Skeletal muscle tissue (tissue), 3 donors: ENCODE measurements at regions not wholly inside any gene's neighbourhood (a gene's known extent, or its start where the extent isn't known, plus 50 kb on each side); places are given as distances from the start of the nearest gene placed in this dataset.

Experiments
- H3K27ac ChIP-seq: one replicate; pipeline ENCODE4 v1.7.0; 2013; ENCODE audit warnings: mild to moderate bottlenecking, low read depth, low read length, inconsistent platforms
- H3K27me3 ChIP-seq, 3 donors: one replicate each; pipeline ENCODE4 v1.7.0; 2013; ENCODE audit warnings: low read length in 3 of 3; ENCODE audit not compliant: control insufficient read depth in 3 of 3, insufficient read depth in 3 of 3
- H3K36me3 ChIP-seq, 3 donors: one replicate each; pipeline ENCODE4 v1.7.0; 2013; ENCODE audit warnings: low read length in 3 of 3; ENCODE audit not compliant: control insufficient read depth in 3 of 3, insufficient read depth in 3 of 3
- H3K4me1 ChIP-seq, 3 donors: one replicate each; pipeline ENCODE4 v1.7.0; 2013; ENCODE audit warnings: low read length in 3 of 3, mild to moderate bottlenecking in 3 of 3; ENCODE audit not compliant: control insufficient read depth in 3 of 3, insufficient read depth in 3 of 3
- H3K4me3 ChIP-seq, 3 donors: one replicate each; pipeline ENCODE4 v1.7.0; 2013; ENCODE audit warnings: low read length in 3 of 3
- H3K9ac ChIP-seq, 3 donors: one replicate each; pipeline ENCODE4 v1.7.0; 2013; ENCODE audit warnings: low read length in 3 of 3, mild to moderate bottlenecking in 3 of 3, moderate library complexity in 2 of 3, low read depth in 1 of 3
- H3K9me3 ChIP-seq, 3 donors: one replicate each; pipeline ENCODE4 v1.7.0; 2013; ENCODE audit warnings: low read length in 3 of 3; ENCODE audit not compliant: control insufficient read depth in 3 of 3
- donor health status: Osteomylitis.

- Histone ChIP-seq H3K9me3 (peaks cover 0 to 5% (median 0%) of the 10 kb centered on the region in 3 donors), H3K27me3 (no peaks in the 10 kb centered on the region), H3K4me3 (no peak overlapping the region), H3K36me3 (peaks cover 38 to 53% (median 40%) of the 10 kb centered on the region in 3 donors), H3K4me1 (peaks cover 29 to 42% (median 29%) of the 10 kb centered on the region in 3 donors), H3K9ac (peak overlapping the region in 1 of 3 donors; percentile 16), H3K27ac (no peak overlapping the region)
These were observed 106.2 kb downstream of the NCOR2 start for GRCh38 chr12:124461241-124461673.

- Histone ChIP-seq H3K4me1 (peaks cover 31 to 44% (median 31%) of the 10 kb centered on the region in 3 donors), H3K27ac (no peak overlapping the region), H3K4me3 (no peak overlapping the region), H3K9me3 (peaks cover 0 to 5% (median 0%) of the 10 kb centered on the region in 3 donors), H3K9ac (no peak overlapping the region), H3K36me3 (peaks cover 36 to 53% (median 37%) of the 10 kb centered on the region in 3 donors), H3K27me3 (no peaks in the 10 kb centered on the region)
These were observed 106.6 kb downstream of the NCOR2 start for GRCh38 chr12:124460771-124461170.

GRCh38 chr12:124459852-124460645 is 107.4 kb downstream of the NCOR2 start:
- no peak overlapping the region for H3K4me3 ChIP-seq
- peaks cover 33 to 48% (median 36%) of the 10 kb centered on the region in 3 donors for H3K4me1 ChIP-seq
- H3K36me3 ChIP-seq, result peaks cover 30 to 48% (median 33%) of the 10 kb centered on the region in 3 donors
- no peak overlapping the region for H3K9ac ChIP-seq
- peaks cover 0 to 5% (median 0%) of the 10 kb centered on the region in 3 donors for H3K9me3 ChIP-seq
- H3K27me3 ChIP-seq, result no peaks in the 10 kb centered on the region
- H3K27ac ChIP-seq, result no peak overlapping the region

- H3K9me3 ChIP-seq, result peaks cover 0 to 2% (median 0%) of the 10 kb centered on the region in 3 donors
- no peaks in the 10 kb centered on the region for H3K27me3 ChIP-seq
- peaks cover 39 to 52% (median 39%) of the 10 kb centered on the region in 3 donors for H3K4me1 ChIP-seq
- no peak overlapping the region for H3K4me3 ChIP-seq
- peak overlapping the region; percentile 95 for H3K27ac ChIP-seq
- no peak overlapping the region for H3K9ac ChIP-seq
- peaks cover 21 to 41% (median 26%) of the 10 kb centered on the region in 3 donors for H3K36me3 ChIP-seq
These were observed 108.2 kb downstream of the NCOR2 start for GRCh38 chr12:124458992-124459851.

GRCh38 chr12:124458220-124458991 is 109.0 kb downstream of the NCOR2 start:
- H3K4me1 ChIP-seq, result peaks cover 42 to 56% (median 47%) of the 10 kb centered on the region in 3 donors
- no peaks in the 10 kb centered on the region for H3K27me3 ChIP-seq
- H3K27ac ChIP-seq, result peak overlapping the region; percentile 95
- peaks cover 0 to 2% (median 0%) of the 10 kb centered on the region in 3 donors for H3K9me3 ChIP-seq
- H3K4me3 ChIP-seq, result peak overlapping the region in 2 of 3 donors; percentile 41 to 46
- H3K36me3 ChIP-seq, result peaks cover 19 to 38% (median 25%) of the 10 kb centered on the region in 3 donors
- H3K9ac ChIP-seq, result peak overlapping the region in 2 of 3 donors; percentile 78 to 80

- Histone ChIP-seq H3K27me3 (no peaks in the 10 kb centered on the region), H3K36me3 (peaks cover 19 to 38% (median 25%) of the 10 kb centered on the region in 3 donors), H3K9ac (peak overlapping the region; percentile 33 to 80 (median 78)), H3K9me3 (peaks cover 0 to 2% (median 0%) of the 10 kb centered on the region in 3 donors), H3K4me3 (peak overlapping the region in 2 of 3 donors; percentile 41 to 58), H3K4me1 (peaks cover 50 to 65% (median 55%) of the 10 kb centered on the region in 3 donors), H3K27ac (peak overlapping the region; percentile 95)
These were observed 109.9 kb downstream of the NCOR2 start for GRCh38 chr12:124457287-124458219.

- peaks cover 15 to 33% (median 23%) of the 10 kb centered on the region in 3 donors for H3K36me3 ChIP-seq
- H3K4me3 ChIP-seq, result peak overlapping the region in 1 of 3 donors; percentile 35
- H3K4me1 ChIP-seq, result peaks cover 57 to 73% (median 63%) of the 10 kb centered on the region in 3 donors
- peak overlapping the region; percentile 20 to 80 (median 78) for H3K9ac ChIP-seq
- peaks cover 0 to 2% (median 0%) of the 10 kb centered on the region in 3 donors for H3K9me3 ChIP-seq
- peak overlapping the region; percentile 95 for H3K27ac ChIP-seq
- H3K27me3 ChIP-seq, result no peaks in the 10 kb centered on the region
These were observed 110.7 kb downstream of the NCOR2 start for GRCh38 chr12:124456652-124457152.

- Histone ChIP-seq H3K9ac (no peak overlapping the region), H3K4me3 (no peak overlapping the region), H3K27ac (no peak overlapping the region), H3K27me3 (no peaks in the 10 kb centered on the region), H3K36me3 (peaks cover 11 to 29% (median 19%) of the 10 kb centered on the region in 3 donors), H3K9me3 (peaks cover 0 to 2% (median 0%) of the 10 kb centered on the region in 3 donors), H3K4me1 (peaks cover 57 to 73% (median 66%) of the 10 kb centered on the region in 3 donors)
These were observed 111.2 kb downstream of the NCOR2 start for GRCh38 chr12:124456133-124456651.
